IMR-90 (cell line): ENCODE measurements at regions not wholly inside any gene's neighbourhood (a gene's known extent, or its start where the extent isn't known, plus 50 kb on each side); places are given as distances from the start of the nearest gene placed in this dataset.

Source experiments
- ATAC-seq: fragments of 200-7000 bp; cut with Tn5 transposase; 2 replicates; pipeline ENCODE4 v1.9.1; 2020; ENCODE audit warnings: low read depth, mild to moderate bottlenecking, moderate library complexity
- BruUV-seq: library from RNA; stranded (reverse); fragments of 400-500 nt; replicated peaks from 2 replicates; lab custom pipeline; 2021; lab: Mats Ljungman, UMichigan
- CTCF ChIA-PET: fragments of 300-600 bp; formaldehyde crosslinking; extraction: SDS; loops from one replicate; lab custom pipeline; 2021; ENCODE audit warnings: antibody characterized with exemption; lab: Yijun Ruan, JAX
- POLR2A ChIA-PET: fragments of 300-600 bp; sonication (Branson Sonifier 250); formaldehyde crosslinking; loops from one replicate; lab custom pipeline; 2022; ENCODE audit warnings: antibody characterized with exemption; ENCODE audit not compliant: unreplicated experiment; lab: Charles Lee
- DNase-seq: peaks from one replicate; pipeline ENCODE4 v3.0.0; 2013
- H2AFZ ChIP-seq: replicated peaks from 2 replicates; pipeline ENCODE3; 2013; ENCODE audit warnings: low read length, mild to moderate bottlenecking; ENCODE audit not compliant: poor library complexity
- H2AK5ac ChIP-seq: 2 replicates; pipeline ENCODE4 v1.6.1; 2013; ENCODE audit warnings: low read depth, low read length, inconsistent platforms
- H2AK9ac ChIP-seq: replicated peaks from 2 replicates; pipeline ENCODE3; 2013; ENCODE audit warnings: mild to moderate bottlenecking, low read depth, low read length, moderate library complexity; ENCODE audit not compliant: poor library complexity
- H2BK120ac ChIP-seq: 2 replicates; pipeline ENCODE4 v1.6.1; 2013; ENCODE audit warnings: low read depth, low read length, inconsistent platforms
- H2BK15ac ChIP-seq: 3 replicates; pipeline ENCODE4 v1.6.1; 2013; ENCODE audit warnings: low read depth, low read length, inconsistent platforms
- H2BK20ac ChIP-seq: 2 replicates; pipeline ENCODE4 v1.6.1; 2013; ENCODE audit warnings: low read depth, mild to moderate bottlenecking, inconsistent platforms, low read length, moderate library complexity
- H2BK5ac ChIP-seq: 2 replicates; pipeline ENCODE4 v1.6.1; 2013; ENCODE audit warnings: mild to moderate bottlenecking, low read depth, low read length, inconsistent platforms; ENCODE audit not compliant: poor library complexity, severe bottlenecking
- H3K14ac ChIP-seq: replicated peaks from 2 replicates; pipeline ENCODE4 v1.6.1; 2013; ENCODE audit warnings: low read depth, low read length, inconsistent platforms
- H3K18ac ChIP-seq: 2 replicates; pipeline ENCODE4 v1.6.1; 2013; ENCODE audit warnings: low read depth, low read length, control low read depth
- H3K23ac ChIP-seq: 2 replicates; pipeline ENCODE4 v1.6.1; 2013; ENCODE audit warnings: low read depth, low read length, inconsistent platforms
- H3K27ac ChIP-seq: 2 replicates; pipeline ENCODE4 v1.5.1; 2013; ENCODE audit warnings: mild to moderate bottlenecking, control low read depth, low read length; ENCODE audit not compliant: insufficient read depth
- H3K27me3 ChIP-seq: 2 replicates; pipeline ENCODE4 v1.6.1; 2013; ENCODE audit warnings: low read length; ENCODE audit not compliant: control insufficient read depth, insufficient read depth
- H3K36me3 ChIP-seq: 2 replicates; pipeline ENCODE4 v1.6.1; 2013; ENCODE audit warnings: low read length, mixed read lengths; ENCODE audit not compliant: control insufficient read depth, insufficient read depth
- H3K4ac ChIP-seq: 2 replicates; pipeline ENCODE4 v1.6.1; 2013; ENCODE audit warnings: low read depth, low read length, inconsistent platforms
- H3K4me1 ChIP-seq: 2 replicates; pipeline ENCODE4 v1.6.1; 2013; ENCODE audit warnings: low read length, mixed read lengths; ENCODE audit not compliant: control insufficient read depth, insufficient read depth
- H3K4me2 ChIP-seq: 2 replicates; pipeline ENCODE4 v1.6.1; 2013; ENCODE audit warnings: low read depth, mild to moderate bottlenecking, control low read depth, low read length, moderate library complexity
- H3K4me3 ChIP-seq: 2 replicates; pipeline ENCODE4 v1.5.1; 2013; ENCODE audit warnings: low read depth, mild to moderate bottlenecking, control low read depth, low read length, moderate library complexity; ENCODE audit not compliant: insufficient read depth
- H3K56ac ChIP-seq: 2 replicates; pipeline ENCODE4 v1.6.1; 2013; ENCODE audit warnings: low read length, inconsistent platforms; ENCODE audit not compliant: insufficient read depth; ENCODE audit errors: extremely low read depth
- H3K79me1 ChIP-seq, 2 experiments: 2 replicates each; pipeline ENCODE4 v1.6.1; 2013; ENCODE audit warnings: low read length in 2 of 2, inconsistent platforms in 1 of 2, low read depth in 1 of 2
- H3K9ac ChIP-seq: 2 replicates; pipeline ENCODE4 v1.6.1; 2013; ENCODE audit warnings: low read depth, low read length, control low read depth
- H3K9me1 ChIP-seq: 2 replicates; pipeline ENCODE4 v1.6.1; 2013; ENCODE audit warnings: low read length, inconsistent platforms; ENCODE audit not compliant: insufficient read depth
- H3K9me3 ChIP-seq: 2 replicates; pipeline ENCODE4 v1.6.1; 2013; ENCODE audit warnings: low read length; ENCODE audit not compliant: control insufficient read depth, insufficient read depth
- H4K20me1 ChIP-seq: 2 replicates; pipeline ENCODE4 v1.6.1; 2013; ENCODE audit warnings: low read length, inconsistent platforms; ENCODE audit not compliant: insufficient read depth
- H4K5ac ChIP-seq: 2 replicates; pipeline ENCODE4 v1.6.1; 2013; ENCODE audit warnings: mild to moderate bottlenecking, low read depth, low read length, control low read depth
- H4K8ac ChIP-seq, 2 experiments: 2 replicates each; pipeline ENCODE4 v1.6.1; 2013; ENCODE audit warnings: low read depth in 2 of 2, low read length in 2 of 2, control low read depth in 1 of 2, inconsistent platforms in 1 of 2
- H4K91ac ChIP-seq: 2 replicates; pipeline ENCODE4 v1.6.1; 2013; ENCODE audit warnings: low read depth, low read length, inconsistent platforms; ENCODE audit not compliant: insufficient read depth
- BHLHE40 ChIP-seq: fragments of 150-350 bp; IDR thresholded peaks from 2 replicates; pipeline ENCODE4 v1.6.1; 2016; ENCODE audit warnings: mild to moderate bottlenecking, low read depth, low read length
- CEBPB ChIP-seq: IDR thresholded peaks from 2 replicates; pipeline ENCODE4 v1.6.1; 2012; ENCODE audit warnings: low read depth, low read length, improper control_type of control experiment
- CHD1 ChIP-seq: IDR thresholded peaks from 2 replicates; pipeline ENCODE4 v1.6.1; 2012; ENCODE audit warnings: low read depth, low read length, improper control_type of control experiment
- ELK1 ChIP-seq: fragments of 150-350 bp; IDR thresholded peaks from 2 replicates; pipeline ENCODE4 v1.6.1; 2016; ENCODE audit warnings: low read depth, mild to moderate bottlenecking, low read length, moderate library complexity, borderline replicate concordance
- FOS ChIP-seq: fragments of 150-350 bp; IDR thresholded peaks from 2 replicates; pipeline ENCODE4 v1.6.1; 2016; ENCODE audit warnings: low read depth, low read length
- MAFK ChIP-seq: IDR thresholded peaks from 2 replicates; pipeline ENCODE4 v1.6.1; 2012; ENCODE audit warnings: low read depth, low read length, improper control_type of control experiment
- MAZ ChIP-seq: IDR thresholded peaks from 2 replicates; pipeline ENCODE4 v1.6.1; 2012; ENCODE audit warnings: low read depth, mild to moderate bottlenecking, low read length, improper control_type of control experiment, moderate library complexity, borderline replicate concordance
- MXI1 ChIP-seq: IDR thresholded peaks from 2 replicates; pipeline ENCODE4 v1.6.1; 2012; ENCODE audit warnings: low read depth, mild to moderate bottlenecking, low read length, moderate library complexity, borderline replicate concordance
- NFE2L2 ChIP-seq: fragments of 150-350 bp; IDR thresholded peaks from 2 replicates; pipeline ENCODE4 v1.6.1; 2016; ENCODE audit warnings: low read depth, mild to moderate bottlenecking, low read length
- POLR2A ChIP-seq: IDR thresholded peaks from 2 replicates; pipeline ENCODE4 v1.6.1; 2012; ENCODE audit warnings: mild to moderate bottlenecking, low read depth, low read length
- RAD21 ChIP-seq: IDR thresholded peaks from 2 replicates; pipeline ENCODE4 v1.6.1; 2012; ENCODE audit warnings: low read length, improper control_type of control experiment
- RCOR1 ChIP-seq: IDR thresholded peaks from 2 replicates; pipeline ENCODE4 v1.6.1; 2012; ENCODE audit warnings: mild to moderate bottlenecking, low read length, improper control_type of control experiment; ENCODE audit not compliant: insufficient replicate concordance
- RFX5 ChIP-seq: IDR thresholded peaks from 2 replicates; pipeline ENCODE4 v1.8.0; 2012; ENCODE audit warnings: low read depth, mild to moderate bottlenecking, low read length, moderate library complexity
- SMC3 ChIP-seq: fragments of 150-350 bp; IDR thresholded peaks from 2 replicates; pipeline ENCODE4 v1.6.1; 2016; ENCODE audit warnings: low read depth, mild to moderate bottlenecking, antibody characterized with exemption, low read length, moderate library complexity
- WGBS, 2 experiments: methylation state at CpG; one replicate each; pipeline versions ENCODE4 v1.1.5 to v1.1.7; 2013; ENCODE audit warnings: missing lambda C conversion rate in 2 of 2; ENCODE audit not compliant: insufficient read length in 1 of 2; ENCODE audit errors: extremely low coverage in 2 of 2; 5-methylcytosine and 5-hydroxymethylcytosine counted together
- dilution Hi-C: fragments of 300-500 bp; cut with HindIII; formaldehyde crosslinking; loops from one replicate; pipeline ENCODE4 v1.14.3; 2018; ENCODE audit warnings: low sequenced_read_pairs; ENCODE audit not compliant: unreplicated experiment
- in situ Hi-C: fragments of 300-500 bp; cut with MboI; formaldehyde crosslinking; loops from 3 replicates; pipeline ENCODE4 v1.14.3; 2019; ENCODE audit warnings: low sequenced_read_pairs, inconsistent platforms, mixed read lengths
- intact Hi-C: fragments of 100-400 bp; cut with micrococcal nuclease; formaldehyde crosslinking; loops from 2 replicates; pipeline ENCODE4 v1.10.0; 2022
- TF ChIP-seq, protein P1 (sequence below): fragments of 150-350 bp; IDR thresholded peaks from 2 replicates; pipeline ENCODE4 v1.6.1; 2017; ENCODE audit warnings: mild to moderate bottlenecking, antibody characterized with exemption, low read length, low read depth
- TF ChIP-seq, protein P2 (sequence below): conservative IDR thresholded peaks from 2 replicates; pipeline ENCODE4 v1.5.1; 2012; ENCODE audit warnings: mild to moderate bottlenecking, low read depth, low read length, improper control_type of control experiment

- Histone ChIP-seq H3K9me3 (no peaks in the 10 kb centered on the region), H3K4me1 (no peaks in the 10 kb centered on the region), H4K20me1 (no peaks in the 10 kb centered on the region), H3K56ac (no peak overlapping the region), H3K4me3 (no peak overlapping the region), H3K9ac (no peak overlapping the region), H2AK9ac (no peak overlapping the region), H2BK120ac (no peak overlapping the region), H2BK5ac (no peak overlapping the region), H3K9me1 (no peaks in the 10 kb centered on the region), H3K23ac (no peak overlapping the region), H4K5ac (no peak overlapping the region), H3K27me3 (peaks cover 10% of the 10 kb centered on the region), H3K18ac (no peak overlapping the region), H4K8ac (no peak overlapping the region), H3K27ac (no peak overlapping the region), H2BK15ac (no peak overlapping the region), H2AK5ac (no peak overlapping the region), H4K91ac (no peak overlapping the region), H3K36me3 (no peaks in the 10 kb centered on the region), H2AFZ (no peak overlapping the region), H3K14ac (no peak overlapping the region), H3K4me2 (no peak overlapping the region), H3K79me1 (no peaks in the 10 kb centered on the region), H2BK20ac (no peak overlapping the region), H3K4ac (no peak overlapping the region)
- no peak for TF ChIP-seq FOS
- no peak for TF ChIP-seq ELK1
- TF ChIP-seq POLR2A, result no peak
- TF ChIP-seq RFX5, result no peak
- no peak for TF ChIP-seq CHD1
- no peak for TF ChIP-seq RCOR1
- TF ChIP-seq, protein P1, sequence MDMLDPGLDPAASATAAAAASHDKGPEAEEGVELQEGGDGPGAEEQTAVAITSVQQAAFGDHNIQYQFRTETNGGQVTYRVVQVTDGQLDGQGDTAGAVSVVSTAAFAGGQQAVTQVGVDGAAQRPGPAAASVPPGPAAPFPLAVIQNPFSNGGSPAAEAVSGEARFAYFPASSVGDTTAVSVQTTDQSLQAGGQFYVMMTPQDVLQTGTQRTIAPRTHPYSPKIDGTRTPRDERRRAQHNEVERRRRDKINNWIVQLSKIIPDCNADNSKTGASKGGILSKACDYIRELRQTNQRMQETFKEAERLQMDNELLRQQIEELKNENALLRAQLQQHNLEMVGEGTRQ, result no peak
- no peak for TF ChIP-seq NFE2L2
- TF ChIP-seq BHLHE40, result no peak
- no peak for TF ChIP-seq SMC3
- no peak for TF ChIP-seq MAFK
- no peak for TF ChIP-seq MXI1
- TF ChIP-seq RAD21, result no peak
- TF ChIP-seq, protein P2, sequence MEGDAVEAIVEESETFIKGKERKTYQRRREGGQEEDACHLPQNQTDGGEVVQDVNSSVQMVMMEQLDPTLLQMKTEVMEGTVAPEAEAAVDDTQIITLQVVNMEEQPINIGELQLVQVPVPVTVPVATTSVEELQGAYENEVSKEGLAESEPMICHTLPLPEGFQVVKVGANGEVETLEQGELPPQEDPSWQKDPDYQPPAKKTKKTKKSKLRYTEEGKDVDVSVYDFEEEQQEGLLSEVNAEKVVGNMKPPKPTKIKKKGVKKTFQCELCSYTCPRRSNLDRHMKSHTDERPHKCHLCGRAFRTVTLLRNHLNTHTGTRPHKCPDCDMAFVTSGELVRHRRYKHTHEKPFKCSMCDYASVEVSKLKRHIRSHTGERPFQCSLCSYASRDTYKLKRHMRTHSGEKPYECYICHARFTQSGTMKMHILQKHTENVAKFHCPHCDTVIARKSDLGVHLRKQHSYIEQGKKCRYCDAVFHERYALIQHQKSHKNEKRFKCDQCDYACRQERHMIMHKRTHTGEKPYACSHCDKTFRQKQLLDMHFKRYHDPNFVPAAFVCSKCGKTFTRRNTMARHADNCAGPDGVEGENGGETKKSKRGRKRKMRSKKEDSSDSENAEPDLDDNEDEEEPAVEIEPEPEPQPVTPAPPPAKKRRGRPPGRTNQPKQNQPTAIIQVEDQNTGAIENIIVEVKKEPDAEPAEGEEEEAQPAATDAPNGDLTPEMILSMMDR, result no peak
- no peak for TF ChIP-seq MAZ
- no peak for TF ChIP-seq CEBPB
- POLR2A ChIA-PET, result no interaction called here
- intact Hi-C loops, result no loop called here
- CTCF ChIA-PET, result no interaction called here
- BruUV-seq, result no TSS peak
- ATAC-seq, result no peak
- dilution Hi-C loops, result no loop called here
- in situ Hi-C loops, result no loop called here
- WGBS, 2 experiments, result 90% methylated on average over 2 of the region's 4 CpGs; no CpG with 5 or more reads in 1 of the 2 experiments
- no peak for DNase-seq
Measured at GRCh38 chr1:30049748-30050296, 673.6 kb downstream of the MATN1 start.
